HG02840 (cell line): ENCODE measurements at regions not wholly inside any gene's neighbourhood (a gene's known extent, or its start where the extent isn't known, plus 50 kb on each side); places are given as distances from the start of the nearest gene placed in this dataset.

ENCODE experiments used
- ATAC-seq: cut with Tn5 transposase; IDR thresholded peaks from one replicate; pipeline ENCODE4 v1.9.1; 2021; ENCODE audit warnings: mild to moderate bottlenecking, moderate library complexity, moderate number of reproducible peaks; ENCODE audit not compliant: unreplicated experiment, low FRiP score

GRCh38 chr3:117160176-117160575, 450.6 kb downstream of the TUSC7 start:
- ATAC-seq = no peak

GRCh38 chr3:117161816-117162215, 452.2 kb downstream of the TUSC7 start:
- ATAC-seq = no peak

- no peak for ATAC-seq
Observed at GRCh38 chr3:117165176-117165575, 455.6 kb downstream of the TUSC7 start.

GRCh38 chr3:117165601-117166051, 456.0 kb downstream of the TUSC7 start:
- no peak for ATAC-seq

GRCh38 chr3:117168896-117169295, 459.3 kb downstream of the TUSC7 start:
- ATAC-seq = no peak

GRCh38 chr3:117170094-117170493, 460.5 kb downstream of the TUSC7 start:
- ATAC-seq = no peak

GRCh38 chr3:117171124-117171523, 461.5 kb downstream of the TUSC7 start:
- no peak for ATAC-seq

- ATAC-seq = no peak
Observed at GRCh38 chr3:117172426-117172825, 462.8 kb downstream of the TUSC7 start.

GRCh38 chr3:117181222-117181621, 471.6 kb downstream of the TUSC7 start:
- no peak for ATAC-seq

GRCh38 chr3:117184574-117184973, 475.0 kb downstream of the TUSC7 start:
- no peak for ATAC-seq

GRCh38 chr3:117191245-117191644, 481.7 kb downstream of the TUSC7 start:
- no peak for ATAC-seq

GRCh38 chr3:117192888-117193287, 483.3 kb downstream of the TUSC7 start:
- ATAC-seq = no peak

GRCh38 chr3:117193390-117193789, 483.8 kb downstream of the TUSC7 start:
- no peak for ATAC-seq

GRCh38 chr3:117195034-117195433, 485.5 kb downstream of the TUSC7 start:
- no peak for ATAC-seq

- ATAC-seq = no peak
Observed at GRCh38 chr3:117200962-117201361, 491.4 kb downstream of the TUSC7 start.

- ATAC-seq = no peak
Observed at GRCh38 chr3:117201901-117202774, 492.6 kb downstream of the TUSC7 start.

GRCh38 chr3:117217355-117217754, 507.8 kb downstream of the TUSC7 start:
- ATAC-seq = no peak

- no peak for ATAC-seq
Observed at GRCh38 chr3:117217760-117218316, 508.3 kb downstream of the TUSC7 start.

- ATAC-seq = no peak
Observed at GRCh38 chr3:117218641-117219048, 509.1 kb downstream of the TUSC7 start.

GRCh38 chr3:117219296-117219695, 509.7 kb downstream of the TUSC7 start:
- no peak for ATAC-seq

- ATAC-seq = no peak
Observed at GRCh38 chr3:117226932-117227331, 517.4 kb downstream of the TUSC7 start.

- no peak for ATAC-seq
Observed at GRCh38 chr3:117228466-117228865, 518.9 kb downstream of the TUSC7 start.
